Sigmoid colon (tissue), 4 donors: ENCODE measurements at regions not wholly inside any gene's neighbourhood (a gene's known extent, or its start where the extent isn't known, plus 50 kb on each side); places are given as distances from the start of the nearest gene placed in this dataset.

Source experiments
- CTCF ChIP-seq, 4 experiments: fragments of 450-650 bp in 3 of 4; fragments of 200-600 bp in 1 of 4; IDR thresholded peaks; one replicate each; pipeline ENCODE4 v1.5.1; 2016 to 2019; ENCODE audit warnings: antibody characterized with exemption in 4 of 4, mild to moderate bottlenecking in 3 of 4, moderate library complexity in 2 of 4
- EP300 ChIP-seq, 4 donors: sonication (generic); formaldehyde crosslinking; IDR thresholded peaks; one replicate each; pipeline ENCODE4 v1.6.1; 2017; ENCODE audit warnings: antibody characterized with exemption in 4 of 4
- POLR2A ChIP-seq, 2 donors: fragments of 450-650 bp; IDR thresholded peaks; one replicate each; pipeline ENCODE4 v1.6.1; 2016; ENCODE audit warnings: antibody characterized with exemption in 2 of 2, mild to moderate bottlenecking in 2 of 2, moderate library complexity in 2 of 2
- POLR2AphosphoS5 ChIP-seq, 4 donors: sonication (generic); formaldehyde crosslinking; IDR thresholded peaks; one replicate each; pipeline ENCODE4 v1.6.1; 2017; ENCODE audit warnings: antibody characterized with exemption in 4 of 4

- TF ChIP-seq CTCF (IDR thresholded peaks at IDR 0.05), result no peak
- TF ChIP-seq POLR2A (IDR thresholded peaks at IDR 0.05), result no peak
- no peak for TF ChIP-seq POLR2AphosphoS5 (IDR thresholded peaks at IDR 0.05)
- TF ChIP-seq EP300 (IDR thresholded peaks at IDR 0.05), result no peak
Measured at GRCh38 chr15:70185251-70185711, 87.6 kb upstream of the TLE3 start.
